Keratinocyte (primary cell): ENCODE measurements at regions not wholly inside any gene's neighbourhood (a gene's known extent, or its start where the extent isn't known, plus 50 kb on each side); places are given as distances from the start of the nearest gene placed in this dataset.

ENCODE experiments used
- CTCF ChIP-seq, 3 experiments: IDR thresholded peaks in 1 of 3; conservative IDR thresholded peaks in 1 of 3; optimal IDR thresholded peaks in 1 of 3; 2 replicates in 2 of 3; 3 replicates in 1 of 3; pipeline versions ENCODE3 to v1.5.1; 2011; ENCODE audit warnings: low read length in 3 of 3, mild to moderate bottlenecking in 3 of 3, moderate library complexity in 2 of 3, control low read depth in 1 of 3, inconsistent platforms in 1 of 3; ENCODE audit not compliant: insufficient read depth in 2 of 3; ENCODE audit errors: extremely low read depth in 1 of 3
- EZH2 ChIP-seq: IDR thresholded peaks from one replicate; pipeline ENCODE4 v1.6.1; 2012; ENCODE audit warnings: inconsistent platforms, mild to moderate bottlenecking, low read length, moderate library complexity

GRCh38 chr3:56880720-56881575, 79.2 kb upstream of the ARHGEF3 start:
- no peak for TF ChIP-seq CTCF (optimal IDR thresholded peaks at IDR 0.05 in 1 of 3, IDR thresholded peaks at IDR 0.05 in 1 of 3, conservative IDR thresholded peaks at IDR 0.05 in 1 of 3; ENCODE audit: extremely low read depth in 1 of 3, insufficient read depth in 2 of 3, low read length in 3 of 3)
- TF ChIP-seq EZH2 = no peak
